Neutrophil (primary cell): ENCODE measurements at regions not wholly inside any gene's neighbourhood (a gene's known extent, or its start where the extent isn't known, plus 50 kb on each side); places are given as distances from the start of the nearest gene placed in this dataset.

Experiments used
- H3K27ac ChIP-seq: fragments of 200-600 bp; sonication (generic); 2 replicates; pipeline ENCODE4 v1.5.1; 2016; ENCODE audit warnings: mild to moderate bottlenecking, moderate library complexity
- H3K27me3 ChIP-seq: fragments of 200-600 bp; sonication (generic); 2 replicates; pipeline ENCODE4 v1.6.0; 2016; ENCODE audit warnings: mild to moderate bottlenecking
- H3K36me3 ChIP-seq: fragments of 200-600 bp; sonication (generic); 2 replicates; pipeline ENCODE4 v1.5.1; 2017
- H3K4me1 ChIP-seq, 2 experiments: fragments of 200-600 bp in 1 of 2; sonication (generic) in 1 of 2; 1 replicate in 1 of 2; 2 replicates in 1 of 2; pipeline versions ENCODE4 v1.5.1 to v1.6.1; 2013 to 2016; ENCODE audit warnings: low read depth in 1 of 2, low read length in 1 of 2, mild to moderate bottlenecking in 1 of 2, moderate library complexity in 1 of 2; ENCODE audit not compliant: control insufficient read depth in 1 of 2, insufficient read depth in 1 of 2
- H3K4me3 ChIP-seq, 2 experiments: fragments of 200-600 bp in 1 of 2; sonication (generic) in 1 of 2; 1 replicate in 1 of 2; 2 replicates in 1 of 2; pipeline ENCODE4 v1.5.1; 2013 to 2016; ENCODE audit warnings: low read depth in 1 of 2, low read length in 1 of 2, mild to moderate bottlenecking in 1 of 2, moderate library complexity in 1 of 2
- H3K9me3 ChIP-seq: fragments of 200-600 bp; sonication (generic); 2 replicates; pipeline ENCODE4 v1.5.1; 2016
- TF ChIP-seq, protein P1 (sequence below): fragments of 200-600 bp; sonication (generic); IDR thresholded peaks from 2 replicates; pipeline ENCODE4 v1.5.1; 2016; ENCODE audit warnings: antibody characterized with exemption

DNA sequence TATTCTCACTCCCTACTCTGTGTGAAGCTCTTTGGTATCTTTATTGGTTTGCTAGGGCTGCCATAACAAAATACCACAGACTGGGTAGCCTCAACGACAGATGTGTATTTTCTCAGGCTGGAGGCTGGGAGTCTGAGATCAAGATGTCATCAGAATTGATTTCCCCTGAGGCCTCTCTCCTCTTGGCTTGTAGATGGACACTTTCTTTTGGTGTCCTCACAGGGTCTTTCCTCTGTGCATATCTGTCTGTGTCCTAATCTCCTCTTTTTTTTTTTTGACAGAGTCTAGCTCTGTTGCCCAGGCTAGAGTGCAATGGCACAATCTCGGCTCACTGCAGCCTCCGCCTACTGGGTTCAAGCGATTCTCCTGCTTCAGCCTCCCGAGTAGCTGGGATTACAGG is 71.4 kb upstream of the KCNJ6 start:
- no peak overlapping the region for H3K27ac ChIP-seq
- H3K27me3 ChIP-seq = peaks cover 38% of the 10 kb centered on the region
- TF ChIP-seq, protein P1, sequence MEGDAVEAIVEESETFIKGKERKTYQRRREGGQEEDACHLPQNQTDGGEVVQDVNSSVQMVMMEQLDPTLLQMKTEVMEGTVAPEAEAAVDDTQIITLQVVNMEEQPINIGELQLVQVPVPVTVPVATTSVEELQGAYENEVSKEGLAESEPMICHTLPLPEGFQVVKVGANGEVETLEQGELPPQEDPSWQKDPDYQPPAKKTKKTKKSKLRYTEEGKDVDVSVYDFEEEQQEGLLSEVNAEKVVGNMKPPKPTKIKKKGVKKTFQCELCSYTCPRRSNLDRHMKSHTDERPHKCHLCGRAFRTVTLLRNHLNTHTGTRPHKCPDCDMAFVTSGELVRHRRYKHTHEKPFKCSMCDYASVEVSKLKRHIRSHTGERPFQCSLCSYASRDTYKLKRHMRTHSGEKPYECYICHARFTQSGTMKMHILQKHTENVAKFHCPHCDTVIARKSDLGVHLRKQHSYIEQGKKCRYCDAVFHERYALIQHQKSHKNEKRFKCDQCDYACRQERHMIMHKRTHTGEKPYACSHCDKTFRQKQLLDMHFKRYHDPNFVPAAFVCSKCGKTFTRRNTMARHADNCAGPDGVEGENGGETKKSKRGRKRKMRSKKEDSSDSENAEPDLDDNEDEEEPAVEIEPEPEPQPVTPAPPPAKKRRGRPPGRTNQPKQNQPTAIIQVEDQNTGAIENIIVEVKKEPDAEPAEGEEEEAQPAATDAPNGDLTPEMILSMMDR = no peak
- no peaks in the 10 kb centered on the region for H3K9me3 ChIP-seq
- H3K36me3 ChIP-seq = no peaks in the 10 kb centered on the region
- no peaks in the 10 kb centered on the region for H3K4me1 ChIP-seq
- no peak overlapping the region for H3K4me3 ChIP-seq

DNA sequence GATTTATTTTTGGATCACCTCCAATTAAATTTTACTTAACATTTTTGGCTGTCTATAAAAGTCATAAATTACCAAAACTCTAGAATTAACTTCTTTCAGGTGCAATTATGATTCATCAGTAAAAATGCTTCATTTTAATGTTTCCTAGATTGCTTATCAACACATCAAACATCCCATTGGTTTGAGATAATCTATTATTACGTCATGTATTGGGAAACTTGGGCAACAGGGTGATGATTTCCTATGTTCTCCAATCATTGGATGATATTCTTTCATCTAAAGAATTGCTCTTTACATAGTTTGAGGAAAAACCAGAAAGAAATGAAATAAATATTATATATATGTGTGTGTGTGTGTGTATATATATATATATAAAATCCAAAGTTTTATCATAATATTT is 76.8 kb upstream of the KCNJ6 start:
- Histone ChIP-seq H3K4me3 (no peak overlapping the region), H3K27me3 (peaks cover 31% of the 10 kb centered on the region), H3K27ac (no peak overlapping the region), H3K4me1 (no peaks in the 10 kb centered on the region), H3K36me3 (no peaks in the 10 kb centered on the region), H3K9me3 (no peaks in the 10 kb centered on the region)
- TF ChIP-seq, protein P1 = no peak

DNA sequence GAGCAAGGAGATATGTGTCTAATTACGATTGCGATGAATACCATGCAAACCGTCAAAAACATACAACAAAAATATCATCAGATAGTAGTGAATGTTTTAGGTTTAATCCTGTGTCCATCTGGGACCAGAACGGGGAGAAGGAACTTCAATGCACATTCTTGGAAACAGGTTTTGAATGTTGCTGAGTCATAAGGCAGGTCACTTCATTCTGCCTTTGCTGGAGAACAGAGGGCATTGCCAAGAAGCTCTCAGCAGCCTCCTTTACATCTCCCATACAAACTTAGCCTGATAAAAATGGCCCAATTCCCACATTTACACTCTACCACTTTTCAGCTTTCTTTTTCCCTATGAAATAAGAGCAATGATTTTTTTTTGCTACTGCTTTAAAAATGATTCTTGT is 78.0 kb upstream of the KCNJ6 start:
- H3K27me3 ChIP-seq = peaks cover 35% of the 10 kb centered on the region
- TF ChIP-seq, protein P1 = no peak
- no peak overlapping the region for H3K27ac ChIP-seq
- no peaks in the 10 kb centered on the region for H3K9me3 ChIP-seq
- no peaks in the 10 kb centered on the region for H3K4me1 ChIP-seq
- H3K36me3 ChIP-seq = no peaks in the 10 kb centered on the region
- H3K4me3 ChIP-seq = no peak overlapping the region

DNA sequence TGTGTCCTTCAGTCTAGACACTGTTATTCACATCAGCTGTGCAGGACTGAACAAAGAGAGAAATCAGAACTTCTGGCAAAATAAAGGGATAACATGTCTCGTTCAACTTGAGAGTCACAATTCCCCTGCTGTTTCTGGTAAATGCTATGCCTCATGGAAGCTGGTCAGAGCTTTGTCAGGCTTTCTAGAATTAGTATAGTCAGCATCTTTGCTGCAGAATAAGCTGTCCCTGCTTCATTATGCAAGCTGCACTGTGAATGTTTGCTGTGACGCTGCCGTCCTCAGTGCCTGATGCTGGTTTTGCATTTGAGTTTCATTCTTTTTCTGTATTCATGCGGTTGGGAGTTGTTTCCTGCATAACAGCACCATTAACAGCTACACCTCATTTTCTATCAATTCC is 96.4 kb upstream of the KCNJ6 start:
- TF ChIP-seq, protein P1 = no peak
- H3K27me3 ChIP-seq = peaks cover 27% of the 10 kb centered on the region

DNA sequence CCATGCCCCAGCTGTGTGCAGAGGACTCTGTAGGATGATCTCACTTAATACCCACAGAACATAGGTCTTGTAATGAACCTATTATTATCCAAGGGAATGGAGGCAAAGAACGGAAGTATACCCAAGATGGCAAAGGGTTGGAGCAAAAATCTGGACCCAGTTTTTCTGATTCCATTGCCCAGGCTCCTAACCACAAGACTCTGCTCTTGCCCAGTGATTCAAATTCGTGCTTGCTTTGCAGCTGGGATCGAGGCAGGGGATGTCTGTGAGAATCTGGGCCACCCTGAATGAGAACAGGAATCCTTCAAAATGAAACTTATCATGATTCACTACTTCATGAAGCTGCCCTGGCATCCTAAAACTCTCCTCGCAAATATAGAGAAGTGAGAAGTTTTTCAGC is 97.5 kb upstream of the KCNJ6 start:
- Histone ChIP-seq H3K27ac (no peak overlapping the region), H3K36me3 (no peaks in the 10 kb centered on the region), H3K27me3 (peaks cover 27% of the 10 kb centered on the region), H3K9me3 (no peaks in the 10 kb centered on the region), H3K4me3 (no peak overlapping the region), H3K4me1 (no peaks in the 10 kb centered on the region)
- TF ChIP-seq, protein P1 = no peak

More for the DNA sequence above, 96.4 kb upstream of the KCNJ6 start:
- Histone ChIP-seq H3K9me3 (no peaks in the 10 kb centered on the region), H3K36me3 (no peaks in the 10 kb centered on the region), H3K4me3 (no peak overlapping the region), H3K4me1 (no peaks in the 10 kb centered on the region), H3K27ac (no peak overlapping the region)

DNA sequence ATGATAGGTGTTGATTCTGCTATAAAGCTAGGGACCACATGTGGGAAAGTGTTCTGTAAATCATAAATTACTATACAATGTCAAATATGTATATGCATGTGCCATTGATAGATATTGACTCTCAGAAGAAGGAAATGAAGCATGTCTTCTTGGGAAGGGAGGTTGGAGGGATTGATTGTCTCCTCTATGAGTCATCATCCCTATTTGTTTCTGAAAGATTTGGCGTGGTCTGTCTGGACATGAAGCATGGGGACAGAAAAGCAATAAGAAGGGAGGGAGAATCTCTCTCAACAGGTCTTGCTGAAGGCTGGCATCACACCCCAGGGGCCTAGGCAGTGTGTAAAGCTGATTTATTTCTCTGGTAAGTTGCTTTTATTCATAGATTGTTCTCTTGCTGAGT is 98.0 kb upstream of the KCNJ6 start:
- Histone ChIP-seq H3K27ac (no peak overlapping the region), H3K36me3 (no peaks in the 10 kb centered on the region), H3K4me3 (no peak overlapping the region), H3K27me3 (peaks cover 25% of the 10 kb centered on the region), H3K9me3 (no peaks in the 10 kb centered on the region), H3K4me1 (no peaks in the 10 kb centered on the region)
- TF ChIP-seq, protein P1 = no peak
